Mucosa of gallbladder (tissue), 1 donor: ENCODE measurements at regions not wholly inside any gene's neighbourhood (a gene's known extent, or its start where the extent isn't known, plus 50 kb on each side); places are given as distances from the start of the nearest gene placed in this dataset.

Experiments
- DNase-seq: peaks from one replicate; pipeline ENCODE4 v3.0.0-alpha.2; 2020; ENCODE audit warnings: low spot score
- donor health status: DM: no; HTN: no; CAD: no.

DNA sequence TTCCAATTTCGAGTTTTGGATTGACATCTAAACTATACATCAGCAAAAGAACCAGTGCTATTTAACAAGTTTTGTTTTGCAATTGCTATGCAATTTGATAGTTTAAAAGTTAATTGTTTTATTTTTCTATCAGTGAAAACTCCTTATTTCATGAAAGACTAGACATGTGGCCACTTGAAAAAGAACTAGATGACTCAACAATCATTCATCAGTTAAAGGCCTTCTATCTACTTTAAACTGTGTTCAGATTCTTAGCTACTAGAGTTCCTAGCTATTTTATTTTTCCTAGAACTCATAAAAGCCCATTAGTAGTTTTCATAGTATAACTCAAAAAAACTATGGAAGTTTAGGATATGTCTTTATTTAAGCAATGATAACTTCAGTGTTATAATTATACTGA is 104.6 kb upstream of the LSM8 start:
- no peak for DNase-seq

GRCh38 chr7:118080947-118081346 is 103.0 kb upstream of the LSM8 start:
- no peak for DNase-seq

DNA sequence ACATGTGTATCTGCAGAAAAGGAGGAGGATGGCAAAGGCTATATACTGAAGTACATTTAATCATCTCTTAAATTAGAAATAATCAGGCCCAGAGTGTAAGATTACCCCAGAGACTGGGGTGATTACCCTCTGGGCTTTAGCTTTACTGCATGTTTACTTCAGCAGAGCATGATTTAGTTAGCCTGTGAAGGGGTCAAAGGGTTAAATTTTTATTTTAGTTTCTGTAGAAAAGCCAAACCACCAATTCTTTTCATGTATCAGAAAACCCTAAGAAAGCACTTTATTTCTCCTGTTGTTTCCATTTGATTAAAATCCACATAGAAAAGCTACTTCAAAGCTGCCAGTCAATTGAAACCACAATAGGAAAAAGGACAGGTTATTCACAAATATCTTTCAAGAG is 101.5 kb upstream of the LSM8 start:
- no peak for DNase-seq

DNA sequence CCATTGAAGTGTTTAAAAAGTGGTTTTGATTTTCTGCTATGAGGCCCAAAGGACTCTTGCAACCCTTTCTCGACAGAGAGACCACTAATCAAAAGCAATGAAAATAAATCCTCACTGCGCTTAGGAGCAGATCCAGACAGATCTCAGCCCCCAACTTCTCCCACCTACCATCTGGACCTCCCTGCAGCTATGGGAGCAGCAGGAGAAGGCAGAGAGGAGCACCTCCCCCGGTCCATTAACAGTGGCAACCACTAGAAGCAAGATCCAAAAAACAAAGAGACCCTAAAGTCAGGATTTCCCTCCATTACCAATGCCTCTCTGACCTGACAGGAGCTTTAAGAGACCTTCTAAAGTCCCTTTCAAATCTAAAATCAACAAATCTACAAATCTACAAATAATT is 99.0 kb upstream of the LSM8 start:
- no peak for DNase-seq

GRCh38 chr7:118087126-118087525 is 96.8 kb upstream of the LSM8 start:
- no peak for DNase-seq

- DNase-seq, result no peak
These were observed 89.9 kb upstream of the LSM8 start for GRCh38 chr7:118094044-118094443.

DNA sequence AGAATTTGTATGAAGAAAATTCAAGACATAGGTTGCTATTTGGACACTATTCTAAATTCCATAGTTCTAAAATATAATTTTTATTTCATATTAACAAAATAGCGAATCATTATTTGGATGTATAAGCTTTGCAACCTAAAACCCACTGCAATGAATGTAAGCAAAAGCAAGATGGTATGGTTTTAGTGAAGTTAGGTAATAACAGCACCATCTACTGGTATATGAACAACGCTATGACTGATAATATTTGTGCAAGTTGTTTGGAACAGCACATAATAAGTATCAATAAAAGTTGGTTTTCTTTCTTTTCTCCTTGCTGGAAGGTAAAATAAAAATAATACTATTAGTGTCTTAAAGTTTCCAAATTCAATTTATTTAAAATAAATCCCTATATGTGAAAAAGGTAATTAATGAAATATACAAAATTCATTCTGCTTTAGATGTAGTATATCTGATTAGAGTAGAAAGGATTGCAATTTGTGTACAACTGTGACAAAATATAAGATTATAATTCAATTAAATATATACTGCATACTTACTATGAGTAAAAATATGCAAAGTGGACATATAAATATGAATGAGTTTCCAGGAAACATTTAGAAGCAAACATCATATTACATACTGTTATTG is 79.0 kb upstream of the LSM8 start:
- no peak for DNase-seq

- DNase-seq, result no peak
These were observed 74.4 kb upstream of the LSM8 start for GRCh38 chr7:118109607-118110006.

DNA sequence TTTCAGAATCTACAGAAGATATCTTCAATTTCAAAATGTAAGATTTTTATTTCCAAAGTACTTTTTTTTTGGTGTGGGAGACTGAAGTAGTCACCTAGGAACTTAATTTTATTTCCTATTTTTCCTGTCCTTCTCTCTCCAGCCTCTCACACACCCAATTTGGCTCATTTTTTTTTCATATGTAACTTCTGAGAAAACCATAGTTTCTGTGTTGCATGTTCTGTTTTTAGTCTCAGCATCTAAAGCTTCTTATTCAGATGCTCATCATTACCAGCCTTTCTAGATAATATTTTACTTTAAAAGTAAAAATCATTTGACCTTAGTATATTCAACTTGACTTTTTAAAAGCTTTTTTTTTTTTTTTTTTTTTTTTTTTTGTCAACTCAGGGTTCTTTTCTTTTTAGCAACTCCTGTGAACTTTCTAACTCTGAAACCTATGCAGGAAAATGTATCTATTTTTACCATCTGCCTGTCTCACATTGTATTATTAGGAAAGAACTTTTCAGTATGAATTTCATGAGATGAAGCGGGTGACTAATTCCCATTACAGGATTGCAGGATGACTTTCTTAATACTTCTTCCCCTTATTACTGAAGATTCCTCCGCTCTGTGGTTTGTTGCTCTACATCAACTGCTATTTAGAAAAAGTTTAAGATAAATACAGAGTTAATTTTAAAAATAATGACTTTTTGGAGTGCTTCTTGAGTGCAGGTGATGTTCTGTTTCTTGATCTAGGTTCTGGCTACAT is 73.6 kb upstream of the LSM8 start:
- no peak for DNase-seq

GRCh38 chr7:118111347-118111746 is 72.6 kb upstream of the LSM8 start:
- no peak for DNase-seq

GRCh38 chr7:118114175-118114574 is 69.8 kb upstream of the LSM8 start:
- no peak for DNase-seq

DNA sequence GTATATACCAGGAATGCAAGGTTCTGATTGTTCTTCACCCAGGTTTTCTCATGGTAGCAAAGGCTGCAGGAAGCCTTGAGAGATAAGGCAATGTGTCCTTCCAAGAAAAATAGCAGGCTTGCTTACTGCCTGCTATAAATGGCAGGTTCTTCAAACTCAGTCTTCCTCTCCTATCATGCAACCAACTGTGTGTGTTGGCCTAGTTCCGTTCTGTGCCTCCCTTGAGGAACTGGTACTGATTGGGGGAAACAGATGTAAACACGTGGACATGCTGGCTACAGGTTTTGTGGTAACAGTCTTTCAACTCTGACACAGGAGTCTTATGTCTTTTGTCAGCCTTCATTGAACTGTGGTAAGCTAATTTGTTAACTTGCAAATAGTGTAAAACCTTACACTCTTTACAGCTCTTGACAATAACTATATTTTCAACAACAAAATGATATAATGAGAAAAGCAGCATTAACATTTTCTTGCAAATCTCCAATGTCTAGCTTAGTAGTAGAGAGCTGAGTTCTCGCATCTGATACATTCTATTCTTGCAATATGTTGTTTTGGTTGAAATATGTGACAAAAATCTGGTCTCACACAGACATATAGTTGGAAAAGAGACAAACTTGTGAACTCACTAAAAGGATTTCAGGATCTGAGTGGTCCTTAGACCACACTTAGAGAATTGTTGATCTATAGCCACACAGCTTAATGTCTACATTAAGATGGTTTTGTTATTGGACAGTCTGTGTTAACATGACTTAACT is 54.7 kb upstream of the LSM8 start:
- no peak for DNase-seq

- DNase-seq, result no peak
These were observed 51.2 kb upstream of the LSM8 start for GRCh38 chr7:118132764-118133163.
